MM.1S (cell line): ENCODE measurements at regions not wholly inside any gene's neighbourhood (a gene's known extent, or its start where the extent isn't known, plus 50 kb on each side); places are given as distances from the start of the nearest gene placed in this dataset.

Experiments
- EZH2 ChIP-seq: fragments of 300-600 bp; sonication (generic); optimal IDR thresholded peaks from 2 replicates; pipeline ENCODE3; 2017; ENCODE audit warnings: low read depth, mild to moderate bottlenecking, antibody characterized with exemption, low read length, mixed read lengths
- EZH2phosphoT487 ChIP-seq: fragments of 300-600 bp; sonication (generic); IDR thresholded peaks from 2 replicates; pipeline ENCODE4 v1.6.1; 2018; ENCODE audit warnings: antibody characterized with exemption, low read length

GRCh38 chr2:144832048-144832447 lies 312.1 kb upstream of the ZEB2 start:
- no peak for TF ChIP-seq EZH2
- no peak for TF ChIP-seq EZH2phosphoT487
